AG04450 (cell line): ENCODE measurements at regions not wholly inside any gene's neighbourhood (a gene's known extent, or its start where the extent isn't known, plus 50 kb on each side); places are given as distances from the start of the nearest gene placed in this dataset.

Experiments
- CTCF ChIA-PET: fragments of 300-600, 350-600 bp; formaldehyde crosslinking; extraction: SDS; loops from one replicate; lab custom pipeline; 2022; ENCODE audit warnings: antibody characterized with exemption, inconsistent platforms; lab: Charles Lee
- POLR2A ChIA-PET: fragments of 350-600 bp; formaldehyde crosslinking; extraction: SDS; loops from one replicate; lab custom pipeline; 2021; ENCODE audit warnings: antibody characterized with exemption, inconsistent platforms; lab: Yijun Ruan, JAX
- DNase-seq: peaks from one replicate; pipeline ENCODE4 v3.0.0-alpha.2; 2011; ENCODE audit warnings: low read depth, low spot score
- H3K27ac ChIP-seq: one replicate; pipeline ENCODE4 v1.5.1; 2012; ENCODE audit warnings: low read depth, low read length, control low read depth
- H3K27me3 ChIP-seq: one replicate; pipeline ENCODE4 v1.6.0; 2012; ENCODE audit warnings: low read length; ENCODE audit not compliant: control insufficient read depth, insufficient read depth
- H3K4me3 ChIP-seq: 2 replicates; pipeline ENCODE4 v1.5.1; 2011; ENCODE audit warnings: mild to moderate bottlenecking, low read depth, low read length, control low read depth
- H3K9me3 ChIP-seq: 2 replicates; pipeline ENCODE4 v1.5.1; 2012; ENCODE audit warnings: low read length; ENCODE audit not compliant: control insufficient read depth, insufficient read depth
- CTCF ChIP-seq: IDR thresholded peaks from 2 replicates; pipeline ENCODE4 v1.5.1; 2011; ENCODE audit warnings: low read depth, low read length, control low read depth, inconsistent platforms

DNA sequence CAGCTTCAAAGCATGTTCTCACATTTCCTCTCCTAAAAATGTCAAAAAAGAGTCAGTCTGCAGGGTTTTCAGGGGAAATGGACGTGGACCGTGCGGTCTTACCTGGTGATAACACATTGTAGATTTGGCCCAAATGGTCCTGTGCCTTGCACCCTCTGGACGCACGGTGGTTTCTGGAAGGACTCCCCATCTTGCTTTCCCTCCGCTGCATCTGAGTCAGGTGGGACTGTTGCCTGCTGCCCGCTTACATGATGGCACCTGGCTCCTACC lies 1290.1 kb downstream of the TBC1D22A start:
- Histone ChIP-seq H3K27ac (no peak overlapping the region), H3K4me3 (no peak overlapping the region), H3K9me3 (peaks cover 80% of the 10 kb centered on the region), H3K27me3 (no peaks in the 10 kb centered on the region)
- ChIA-PET POLR2A (no interaction called here), CTCF (no interaction called here)
- TF ChIP-seq CTCF, result no peak
- no peak for DNase-seq

- Histone ChIP-seq H3K9me3 (peaks cover 80% of the 10 kb centered on the region), H3K4me3 (no peak overlapping the region), H3K27me3 (no peaks in the 10 kb centered on the region), H3K27ac (no peak overlapping the region)
- TF ChIP-seq CTCF, result no peak
- ChIA-PET POLR2A (no interaction called here), CTCF (no interaction called here)
- DNase-seq, result no peak
Measured at GRCh38 chr22:48051796-48052620, 1289.6 kb downstream of the TBC1D22A start.

DNA sequence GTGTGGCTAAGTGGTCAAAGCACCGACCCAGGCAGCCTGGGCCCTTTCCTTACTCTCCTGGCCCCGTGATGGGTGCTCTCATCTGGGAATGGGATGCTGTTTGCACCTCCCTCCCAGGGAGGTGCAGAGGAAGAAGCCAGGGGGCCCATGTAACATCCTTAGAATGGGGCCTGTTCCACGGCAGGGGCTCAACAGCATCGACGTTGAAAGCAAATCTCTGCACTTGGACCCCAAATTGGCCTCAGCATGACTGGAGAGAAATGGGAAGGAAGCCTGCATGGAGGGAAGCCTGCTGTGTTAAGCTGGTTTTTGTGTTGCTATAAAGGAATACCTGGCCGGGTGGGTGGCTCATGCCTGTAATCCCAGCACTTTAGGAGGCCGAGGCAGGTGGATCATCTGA lies 1288.4 kb downstream of the TBC1D22A start:
- no peak for DNase-seq
- no peaks in the 10 kb centered on the region for H3K27me3 ChIP-seq
- H3K4me3 ChIP-seq, result no peak overlapping the region
- no peak for TF ChIP-seq CTCF
- ChIA-PET CTCF (no interaction called here), POLR2A (no interaction called here)
- peaks cover 87% of the 10 kb centered on the region for H3K9me3 ChIP-seq
- no peak overlapping the region for H3K27ac ChIP-seq

DNA sequence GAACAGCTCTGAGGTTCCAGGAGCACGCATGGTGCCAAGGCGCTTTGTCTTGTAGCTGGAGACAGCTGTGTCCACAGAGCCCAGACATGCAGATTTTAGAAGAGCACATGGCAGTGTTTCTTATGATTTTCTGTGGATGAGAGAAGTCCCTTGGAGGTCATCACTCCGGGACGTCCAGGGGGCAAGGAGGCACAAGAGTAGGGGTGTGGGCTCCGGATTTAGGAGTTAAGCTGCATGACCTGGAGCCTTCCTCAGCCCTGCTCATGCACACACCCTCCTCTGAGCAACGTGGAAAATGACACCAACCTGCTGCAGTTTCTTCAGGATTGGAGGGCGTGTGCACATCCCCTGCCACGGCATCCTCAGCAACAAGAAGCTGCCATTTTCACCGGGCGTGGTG lies 1286.7 kb downstream of the TBC1D22A start:
- H3K9me3 ChIP-seq, result peaks cover 87% of the 10 kb centered on the region
- no peak for DNase-seq
- ChIA-PET CTCF (no interaction called here), POLR2A (no interaction called here)
- H3K27me3 ChIP-seq, result no peaks in the 10 kb centered on the region
- TF ChIP-seq CTCF, result no peak
- H3K4me3 ChIP-seq, result no peak overlapping the region
- no peak overlapping the region for H3K27ac ChIP-seq

GRCh38 chr22:48047722-48048500 lies 1285.5 kb downstream of the TBC1D22A start:
- Histone ChIP-seq H3K27me3 (no peaks in the 10 kb centered on the region), H3K27ac (no peak overlapping the region), H3K4me3 (no peak overlapping the region), H3K9me3 (peaks cover 86% of the 10 kb centered on the region)
- POLR2A ChIA-PET, result no interaction called here
- TF ChIP-seq CTCF, result no peak
- DNase-seq, result no peak
- CTCF ChIA-PET, result interaction anchor here (0.7 kb wide), 1 partner anchor 518 kb away, joined by 4 read pairs; no protein-coding TSS in a partner anchor
